HL-60 (cell line): ENCODE measurements at regions not wholly inside any gene's neighbourhood (a gene's known extent, or its start where the extent isn't known, plus 50 kb on each side); places are given as distances from the start of the nearest gene placed in this dataset.

Experiments used
- REST ChIP-seq: IDR thresholded peaks from 2 replicates; pipeline ENCODE4 v1.6.1; 2012; ENCODE audit warnings: low read depth; ENCODE audit not compliant: insufficient replicate concordance
- TF ChIP-seq, protein P1 (sequence below): IDR thresholded peaks from one replicate; pipeline ENCODE4 v1.5.1; 2011; ENCODE audit warnings: low read length, control low read depth, inconsistent platforms; ENCODE audit not compliant: insufficient read depth

GRCh38 chr2:2809771-2810170 lies 478.7 kb upstream of the MYT1L start:
- TF ChIP-seq, protein P1, sequence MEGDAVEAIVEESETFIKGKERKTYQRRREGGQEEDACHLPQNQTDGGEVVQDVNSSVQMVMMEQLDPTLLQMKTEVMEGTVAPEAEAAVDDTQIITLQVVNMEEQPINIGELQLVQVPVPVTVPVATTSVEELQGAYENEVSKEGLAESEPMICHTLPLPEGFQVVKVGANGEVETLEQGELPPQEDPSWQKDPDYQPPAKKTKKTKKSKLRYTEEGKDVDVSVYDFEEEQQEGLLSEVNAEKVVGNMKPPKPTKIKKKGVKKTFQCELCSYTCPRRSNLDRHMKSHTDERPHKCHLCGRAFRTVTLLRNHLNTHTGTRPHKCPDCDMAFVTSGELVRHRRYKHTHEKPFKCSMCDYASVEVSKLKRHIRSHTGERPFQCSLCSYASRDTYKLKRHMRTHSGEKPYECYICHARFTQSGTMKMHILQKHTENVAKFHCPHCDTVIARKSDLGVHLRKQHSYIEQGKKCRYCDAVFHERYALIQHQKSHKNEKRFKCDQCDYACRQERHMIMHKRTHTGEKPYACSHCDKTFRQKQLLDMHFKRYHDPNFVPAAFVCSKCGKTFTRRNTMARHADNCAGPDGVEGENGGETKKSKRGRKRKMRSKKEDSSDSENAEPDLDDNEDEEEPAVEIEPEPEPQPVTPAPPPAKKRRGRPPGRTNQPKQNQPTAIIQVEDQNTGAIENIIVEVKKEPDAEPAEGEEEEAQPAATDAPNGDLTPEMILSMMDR, result no peak
- TF ChIP-seq REST, result no peak
